ENCODE measurements at regions not wholly inside any gene's neighbourhood (a gene's known extent, or its start where the extent isn't known, plus 50 kb on each side); places are given as distances from the start of the nearest gene placed in this dataset.
A peak's percentile ranks its signal among the peaks of the same experiment; 100 is the strongest.

GRCh38 chr15:93162560-93162959 lies 73.5 kb upstream of the RGMA start:
- no peak for DNase-seq (ENCODE audit: low read depth)

GRCh38 chr15:93159930-93160329 lies 70.9 kb upstream of the RGMA start:
- DNase-seq (ENCODE audit: low read depth), result no peak

GRCh38 chr15:93158097-93158900 lies 69.3 kb upstream of the RGMA start:
- no peak for DNase-seq (ENCODE audit: low read depth)

GRCh38 chr15:93154666-93155065 lies 65.7 kb upstream of the RGMA start:
- no peak for DNase-seq (ENCODE audit: low read depth)

GRCh38 chr15:93152951-93153350 lies 63.9 kb upstream of the RGMA start:
- DNase-seq (ENCODE audit: low read depth), result peak; percentile 55

GRCh38 chr15:93152360-93152759 lies 63.3 kb upstream of the RGMA start:
- DNase-seq (ENCODE audit: low read depth), result no peak

GRCh38 chr15:93150910-93151881 lies 62.2 kb upstream of the RGMA start:
- no peak for DNase-seq (ENCODE audit: low read depth)

GRCh38 chr15:93146601-93147000 lies 57.6 kb upstream of the RGMA start:
- no peak for DNase-seq (ENCODE audit: low read depth)

- DNase-seq (ENCODE audit: low read depth), result no peak
Observed at GRCh38 chr15:93146196-93146595, 57.2 kb upstream of the RGMA start.

GRCh38 chr15:93144463-93145236 lies 55.6 kb upstream of the RGMA start:
- no peak for DNase-seq (ENCODE audit: low read depth)

GRCh38 chr15:93143186-93143585 lies 54.2 kb upstream of the RGMA start:
- DNase-seq (ENCODE audit: low read depth), result no peak

- no peak for DNase-seq (ENCODE audit: low read depth)
Observed at GRCh38 chr15:93141371-93141794, 52.4 kb upstream of the RGMA start.

- no peak for DNase-seq (ENCODE audit: low read depth)
Observed at GRCh38 chr15:93139436-93139835, 50.4 kb upstream of the RGMA start.

- DNase-seq (ENCODE audit: low read depth), result no peak
Observed at GRCh38 chr15:93138681-93139250, 49.8 kb upstream of the RGMA start.
